Upper lobe of right lung (tissue), 1 donor: ENCODE measurements at regions not wholly inside any gene's neighbourhood (a gene's known extent, or its start where the extent isn't known, plus 50 kb on each side); places are given as distances from the start of the nearest gene placed in this dataset.

Experiments
- ATAC-seq: fragments of 200-7000 bp; cut with Tn5 transposase; one replicate; pipeline ENCODE4 v1.9.1; 2020; ENCODE audit warnings: mild to moderate bottlenecking, moderate library complexity
- DNase-seq: peaks from one replicate; pipeline ENCODE4 v3.0.0-alpha.2; 2020
- H3K27ac ChIP-seq: fragments of 200-600 bp; one replicate; pipeline ENCODE4 v1.8.0; 2022
- H3K27me3 ChIP-seq: fragments of 200-600 bp; one replicate; pipeline ENCODE4 v1.8.0; 2022; ENCODE audit warnings: mild to moderate bottlenecking
- H3K36me3 ChIP-seq: fragments of 200-600 bp; one replicate; pipeline ENCODE4 v1.8.0; 2022
- H3K4me1 ChIP-seq: fragments of 200-600 bp; one replicate; pipeline ENCODE4 v1.8.0; 2022
- H3K4me3 ChIP-seq: fragments of 200-600 bp; one replicate; pipeline ENCODE4 v1.8.0; 2022; ENCODE audit warnings: mild to moderate bottlenecking
- H3K9me3 ChIP-seq: fragments of 200-600 bp; one replicate; pipeline ENCODE4 v1.8.0; 2022
- intact Hi-C: fragments of 100-400 bp; cut with DNase I; formaldehyde crosslinking; loops from one replicate; pipeline ENCODE4 v1.11.0; 2022
- TF ChIP-seq, protein P1 (sequence below): fragments of 200-600 bp; IDR thresholded peaks from one replicate; pipeline ENCODE4 v1.8.0; 2022; ENCODE audit warnings: antibody characterized with exemption
- donor health status: DM: no; HTN: yes; CAD: no; lungs with severe emphysema.

DNA sequence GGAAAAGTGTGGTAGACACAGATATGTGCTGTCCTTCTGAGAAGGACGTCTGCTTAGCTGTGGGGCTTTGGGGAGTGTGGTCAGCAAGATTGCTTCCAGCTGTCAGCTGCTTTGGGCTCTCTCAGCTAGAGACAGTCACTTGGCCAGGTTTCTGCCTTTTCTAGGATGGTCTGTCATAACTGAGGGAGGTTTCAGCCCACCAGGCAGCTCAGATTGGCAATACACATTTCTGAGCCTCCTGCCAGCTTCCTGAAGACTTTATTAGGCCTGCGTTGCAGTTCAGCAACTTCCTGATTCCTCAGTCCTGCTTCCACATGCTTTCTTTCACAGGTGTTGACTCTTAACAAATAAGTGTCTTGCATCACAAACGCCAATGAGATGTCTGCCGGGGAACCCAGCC, 286.5 kb downstream of the SQOR start:
- Histone ChIP-seq H3K27ac (no peak overlapping the region), H3K36me3 (no peaks in the 10 kb centered on the region), H3K27me3 (no peaks in the 10 kb centered on the region), H3K4me1 (no peaks in the 10 kb centered on the region), H3K9me3 (no peaks in the 10 kb centered on the region), H3K4me3 (no peak overlapping the region)
- intact Hi-C loops, result no loop called here
- TF ChIP-seq, protein P1, sequence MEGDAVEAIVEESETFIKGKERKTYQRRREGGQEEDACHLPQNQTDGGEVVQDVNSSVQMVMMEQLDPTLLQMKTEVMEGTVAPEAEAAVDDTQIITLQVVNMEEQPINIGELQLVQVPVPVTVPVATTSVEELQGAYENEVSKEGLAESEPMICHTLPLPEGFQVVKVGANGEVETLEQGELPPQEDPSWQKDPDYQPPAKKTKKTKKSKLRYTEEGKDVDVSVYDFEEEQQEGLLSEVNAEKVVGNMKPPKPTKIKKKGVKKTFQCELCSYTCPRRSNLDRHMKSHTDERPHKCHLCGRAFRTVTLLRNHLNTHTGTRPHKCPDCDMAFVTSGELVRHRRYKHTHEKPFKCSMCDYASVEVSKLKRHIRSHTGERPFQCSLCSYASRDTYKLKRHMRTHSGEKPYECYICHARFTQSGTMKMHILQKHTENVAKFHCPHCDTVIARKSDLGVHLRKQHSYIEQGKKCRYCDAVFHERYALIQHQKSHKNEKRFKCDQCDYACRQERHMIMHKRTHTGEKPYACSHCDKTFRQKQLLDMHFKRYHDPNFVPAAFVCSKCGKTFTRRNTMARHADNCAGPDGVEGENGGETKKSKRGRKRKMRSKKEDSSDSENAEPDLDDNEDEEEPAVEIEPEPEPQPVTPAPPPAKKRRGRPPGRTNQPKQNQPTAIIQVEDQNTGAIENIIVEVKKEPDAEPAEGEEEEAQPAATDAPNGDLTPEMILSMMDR, result no peak
- peak; percentile 63 for ATAC-seq
- DNase-seq, result no peak

GRCh38 chr15:45921978-45922377, 287.1 kb downstream of the SQOR start:
- intact Hi-C loops, result no loop called here
- Histone ChIP-seq H3K9me3 (no peaks in the 10 kb centered on the region), H3K27me3 (no peaks in the 10 kb centered on the region), H3K27ac (no peak overlapping the region), H3K4me3 (no peak overlapping the region), H3K36me3 (no peaks in the 10 kb centered on the region), H3K4me1 (no peaks in the 10 kb centered on the region)
- DNase-seq (no peak), ATAC-seq (peak; percentile 51)
- TF ChIP-seq, protein P1, result no peak

GRCh38 chr15:45941367-45941766, 306.5 kb downstream of the SQOR start:
- intact Hi-C loops, result no loop called here
- H3K27me3 ChIP-seq, result no peaks in the 10 kb centered on the region
- no peak overlapping the region for H3K4me3 ChIP-seq
- H3K9me3 ChIP-seq, result no peaks in the 10 kb centered on the region
- no peak overlapping the region for H3K27ac ChIP-seq
- H3K4me1 ChIP-seq, result no peaks in the 10 kb centered on the region
- H3K36me3 ChIP-seq, result no peaks in the 10 kb centered on the region
- DNase-seq (no peak), ATAC-seq (no peak)
- TF ChIP-seq, protein P1, result no peak

- H3K27ac ChIP-seq, result no peak overlapping the region
- intact Hi-C loops, result no loop called here
- DNase-seq (no peak), ATAC-seq (no peak)
- no peak overlapping the region for H3K4me3 ChIP-seq
- H3K27me3 ChIP-seq, result no peaks in the 10 kb centered on the region
- H3K36me3 ChIP-seq, result no peaks in the 10 kb centered on the region
- no peaks in the 10 kb centered on the region for H3K4me1 ChIP-seq
- no peaks in the 10 kb centered on the region for H3K9me3 ChIP-seq
- TF ChIP-seq, protein P1, result no peak
Measured at GRCh38 chr15:45943240-45943639, 308.4 kb downstream of the SQOR start.

- ATAC-seq (no peak), DNase-seq (no peak)
- no peak overlapping the region for H3K27ac ChIP-seq
- H3K9me3 ChIP-seq, result no peaks in the 10 kb centered on the region
- no peaks in the 10 kb centered on the region for H3K36me3 ChIP-seq
- intact Hi-C loops, result no loop called here
- no peaks in the 10 kb centered on the region for H3K4me1 ChIP-seq
- no peaks in the 10 kb centered on the region for H3K27me3 ChIP-seq
- H3K4me3 ChIP-seq, result no peak overlapping the region
- TF ChIP-seq, protein P1, result no peak
Measured at GRCh38 chr15:45946111-45946510, 311.3 kb downstream of the SQOR start.

DNA sequence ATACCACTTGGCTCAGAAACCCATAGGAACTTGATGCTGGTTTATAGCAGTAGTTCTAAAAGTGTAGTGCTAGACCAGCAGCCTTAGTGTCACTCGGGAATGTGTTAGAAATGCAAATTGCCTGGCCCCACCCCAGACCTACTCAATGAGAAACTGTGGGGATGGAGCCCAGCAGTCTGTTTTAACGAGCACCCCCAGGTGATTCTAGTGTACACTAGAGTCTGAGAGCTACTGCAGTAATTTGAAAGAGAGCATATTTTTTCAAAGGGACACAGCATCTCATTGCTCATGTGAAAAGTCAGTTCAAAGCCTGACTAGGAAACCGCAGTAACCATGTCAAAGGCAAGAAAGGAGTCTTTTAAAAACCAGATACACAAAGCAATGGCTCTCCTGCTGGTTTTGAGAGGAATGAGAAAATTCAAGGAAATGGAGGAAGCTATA, 313.4 kb downstream of the SQOR start:
- DNase-seq, result no peak
- no peak for ATAC-seq
- no peaks in the 10 kb centered on the region for H3K27me3 ChIP-seq
- TF ChIP-seq, protein P1, result no peak
- no peak overlapping the region for H3K4me3 ChIP-seq
- H3K27ac ChIP-seq, result no peak overlapping the region
- H3K9me3 ChIP-seq, result no peaks in the 10 kb centered on the region
- no peaks in the 10 kb centered on the region for H3K36me3 ChIP-seq
- intact Hi-C loops, result no loop called here
- H3K4me1 ChIP-seq, result no peaks in the 10 kb centered on the region
